OCI-LY1 (cell line): ENCODE measurements at regions not wholly inside any gene's neighbourhood (a gene's known extent, or its start where the extent isn't known, plus 50 kb on each side); places are given as distances from the start of the nearest gene placed in this dataset.

Experiments used
- H2AFZ ChIP-seq: fragments of 200-600 bp; sonication (generic), shearing (Covaris generic); 2 replicates; pipeline ENCODE4 v1.6.0; 2014; ENCODE audit warnings: antibody characterized with exemption, mild to moderate bottlenecking, low read length
- H3F3A ChIP-seq: fragments of 200-600 bp; sonication (generic), shearing (Covaris generic); 2 replicates; pipeline ENCODE4 v1.6.0; 2014; ENCODE audit warnings: mild to moderate bottlenecking, antibody characterized with exemption, low read length, moderate library complexity; ENCODE audit not compliant: insufficient read depth
- H3K27ac ChIP-seq: fragments of 200-600 bp; sonication (generic); 2 replicates; pipeline ENCODE4 v1.5.1; 2014; ENCODE audit warnings: low read length, mixed run types, mild to moderate bottlenecking, low read depth; ENCODE audit not compliant: poor library complexity, severe bottlenecking
- H3K27me3 ChIP-seq: fragments of 200-600 bp; sonication (generic); 2 replicates; pipeline ENCODE4 v1.6.0; 2014; ENCODE audit warnings: antibody characterized with exemption, mild to moderate bottlenecking, low read length, moderate library complexity; ENCODE audit not compliant: insufficient read depth
- H3K36me3 ChIP-seq: fragments of 200-600 bp; sonication (generic); 2 replicates; pipeline ENCODE4 v1.6.1; 2014; ENCODE audit warnings: mild to moderate bottlenecking, antibody characterized with exemption, low read length, moderate library complexity, mixed read lengths; ENCODE audit not compliant: insufficient read depth
- H3K4me1 ChIP-seq: fragments of 200-600 bp; sonication (generic); 2 replicates; pipeline ENCODE4 v1.5.1; 2014; ENCODE audit warnings: mild to moderate bottlenecking, low read length, moderate library complexity; ENCODE audit not compliant: insufficient read depth, severe bottlenecking
- H3K4me2 ChIP-seq: fragments of 200-600 bp; sonication (generic), shearing (Covaris generic); 2 replicates; pipeline ENCODE4 v1.6.1; 2014; ENCODE audit warnings: low read length
- H3K4me3 ChIP-seq: fragments of 200-600 bp; sonication (generic); 2 replicates; pipeline ENCODE4 v1.5.1; 2014; ENCODE audit warnings: low read length, low read depth, mild to moderate bottlenecking, mixed read lengths; ENCODE audit not compliant: poor library complexity, severe bottlenecking
- H3K79me2 ChIP-seq: fragments of 200-600 bp; shearing (Covaris generic); 2 replicates; pipeline ENCODE4 v1.6.1; 2016; ENCODE audit warnings: mixed run types, low read length, mixed read lengths; ENCODE audit not compliant: insufficient read depth
- H3K9ac ChIP-seq: fragments of 200-600 bp; sonication (generic), shearing (Covaris generic); 2 replicates; pipeline ENCODE4 v1.6.1; 2014; ENCODE audit warnings: mild to moderate bottlenecking, low read length, mixed read lengths
- H3K9me2 ChIP-seq: fragments of 200-600 bp; sonication (generic), shearing (Covaris generic); 2 replicates; pipeline ENCODE4 v1.6.1; 2014; ENCODE audit warnings: low read depth, mild to moderate bottlenecking, low read length, mixed read lengths
- H3K9me3 ChIP-seq: fragments of 200-600 bp; shearing (Covaris generic); 2 replicates; pipeline ENCODE4 v1.6.1; 2014; ENCODE audit warnings: low read length, mixed read lengths
- H4K20me1 ChIP-seq: fragments of 200-600 bp; sonication (generic), shearing (Covaris generic); 2 replicates; pipeline ENCODE4 v1.6.0; 2016; ENCODE audit warnings: mild to moderate bottlenecking, low read length; ENCODE audit not compliant: insufficient read depth
- EZH2 ChIP-seq: fragments of 200-600 bp; sonication (generic), shearing (Covaris generic); IDR thresholded peaks from 2 replicates; pipeline ENCODE4 v1.8.0; 2017; ENCODE audit warnings: borderline replicate concordance, mixed run types, mild to moderate bottlenecking, antibody characterized with exemption, low read length, moderate library complexity, mixed read lengths
- TF ChIP-seq, protein P1 (sequence below): fragments of 200-600 bp; sonication (generic), shearing (Covaris generic); IDR thresholded peaks from 2 replicates; pipeline ENCODE4 v1.5.1; 2017; ENCODE audit warnings: mild to moderate bottlenecking, antibody characterized with exemption, low read length, moderate library complexity, mixed read lengths

DNA sequence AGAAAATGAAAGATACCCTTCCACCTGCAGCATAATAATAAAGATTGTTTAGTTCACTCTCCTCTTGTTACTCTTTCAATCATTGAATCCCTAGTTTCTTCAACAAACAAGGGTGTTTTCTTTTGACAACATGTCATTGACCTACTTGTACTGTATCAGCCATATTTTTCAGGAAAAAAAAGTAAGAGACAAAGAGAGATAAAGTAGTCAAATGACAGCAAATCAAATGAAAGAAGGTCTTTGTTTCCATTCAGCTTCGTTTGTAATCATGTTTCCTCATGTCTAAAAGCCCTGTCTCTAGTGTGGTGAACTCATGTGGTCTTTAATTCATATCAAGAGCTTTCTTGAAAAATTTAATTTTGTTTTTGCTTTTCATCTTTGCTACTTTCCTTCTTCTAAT is 557.8 kb upstream of the LRATD1 start:
- H3F3A ChIP-seq, result no peaks in the 10 kb centered on the region
- no peak for TF ChIP-seq EZH2
- TF ChIP-seq, protein P1, sequence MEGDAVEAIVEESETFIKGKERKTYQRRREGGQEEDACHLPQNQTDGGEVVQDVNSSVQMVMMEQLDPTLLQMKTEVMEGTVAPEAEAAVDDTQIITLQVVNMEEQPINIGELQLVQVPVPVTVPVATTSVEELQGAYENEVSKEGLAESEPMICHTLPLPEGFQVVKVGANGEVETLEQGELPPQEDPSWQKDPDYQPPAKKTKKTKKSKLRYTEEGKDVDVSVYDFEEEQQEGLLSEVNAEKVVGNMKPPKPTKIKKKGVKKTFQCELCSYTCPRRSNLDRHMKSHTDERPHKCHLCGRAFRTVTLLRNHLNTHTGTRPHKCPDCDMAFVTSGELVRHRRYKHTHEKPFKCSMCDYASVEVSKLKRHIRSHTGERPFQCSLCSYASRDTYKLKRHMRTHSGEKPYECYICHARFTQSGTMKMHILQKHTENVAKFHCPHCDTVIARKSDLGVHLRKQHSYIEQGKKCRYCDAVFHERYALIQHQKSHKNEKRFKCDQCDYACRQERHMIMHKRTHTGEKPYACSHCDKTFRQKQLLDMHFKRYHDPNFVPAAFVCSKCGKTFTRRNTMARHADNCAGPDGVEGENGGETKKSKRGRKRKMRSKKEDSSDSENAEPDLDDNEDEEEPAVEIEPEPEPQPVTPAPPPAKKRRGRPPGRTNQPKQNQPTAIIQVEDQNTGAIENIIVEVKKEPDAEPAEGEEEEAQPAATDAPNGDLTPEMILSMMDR, result no peak
- H3K79me2 ChIP-seq, result no peaks in the 10 kb centered on the region

DNA sequence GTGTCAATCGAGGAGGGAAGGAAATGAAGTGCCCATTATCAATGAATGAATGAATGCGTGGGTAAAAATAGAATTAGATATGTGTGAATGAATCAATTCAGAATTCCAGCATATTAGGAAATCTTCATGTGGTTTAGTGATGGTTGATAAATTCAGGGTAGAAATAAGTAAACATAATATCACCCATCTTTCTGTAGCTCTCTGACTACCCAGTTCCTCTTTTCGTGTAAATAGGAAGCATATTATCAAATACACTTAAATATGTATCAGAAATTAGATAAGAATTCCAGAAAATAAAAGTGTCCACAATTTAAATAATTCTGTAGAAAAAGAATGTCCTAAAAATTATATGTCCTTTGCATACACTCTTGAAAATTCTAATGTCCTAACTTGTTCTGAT is 552.9 kb upstream of the LRATD1 start:
- Histone ChIP-seq H3K4me2 (no peak overlapping the region), H3K4me3 (no peak overlapping the region), H3K4me1 (no peaks in the 10 kb centered on the region), H3K27me3 (no peaks in the 10 kb centered on the region), H3K9ac (no peak overlapping the region), H3K9me3 (no peaks in the 10 kb centered on the region), H2AFZ (no peak overlapping the region), H3K79me2 (no peaks in the 10 kb centered on the region), H3K9me2 (no peaks in the 10 kb centered on the region), H3K27ac (no peak overlapping the region), H4K20me1 (no peaks in the 10 kb centered on the region), H3F3A (no peaks in the 10 kb centered on the region), H3K36me3 (no peaks in the 10 kb centered on the region)
- TF ChIP-seq, protein P1, result no peak
- no peak for TF ChIP-seq EZH2

More for the DNA sequence above, 557.8 kb upstream of the LRATD1 start:
- no peaks in the 10 kb centered on the region for H4K20me1 ChIP-seq
- H3K36me3 ChIP-seq, result no peaks in the 10 kb centered on the region
- H3K9me3 ChIP-seq, result no peaks in the 10 kb centered on the region
- no peaks in the 10 kb centered on the region for H3K9me2 ChIP-seq
- no peak overlapping the region for H2AFZ ChIP-seq
- H3K27ac ChIP-seq, result no peak overlapping the region
- H3K27me3 ChIP-seq, result no peaks in the 10 kb centered on the region
- no peaks in the 10 kb centered on the region for H3K4me1 ChIP-seq
- no peak overlapping the region for H3K4me3 ChIP-seq
- no peak overlapping the region for H3K9ac ChIP-seq
- H3K4me2 ChIP-seq, result no peak overlapping the region

DNA sequence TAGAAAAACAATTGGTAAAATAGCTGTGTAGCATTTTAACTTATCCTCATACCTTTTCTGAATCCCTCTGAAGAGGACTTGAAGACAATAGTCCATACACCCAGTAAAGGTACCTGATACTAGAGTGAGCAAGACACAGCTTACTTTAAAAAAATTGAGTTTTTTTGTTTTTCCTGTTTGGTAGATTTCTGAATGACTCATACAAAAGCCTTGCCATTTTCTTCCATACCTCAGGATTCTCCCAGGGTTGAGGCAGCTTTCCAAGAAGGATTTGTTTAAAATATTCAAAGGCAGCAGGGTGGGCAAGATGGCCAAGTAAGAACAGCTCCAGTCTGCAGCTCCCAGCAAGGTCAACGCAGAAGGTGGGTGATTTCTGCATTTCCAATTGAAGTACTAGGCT is 551.0 kb upstream of the LRATD1 start:
- Histone ChIP-seq H4K20me1 (no peaks in the 10 kb centered on the region), H3K4me3 (no peak overlapping the region), H3K9me2 (no peaks in the 10 kb centered on the region), H3K79me2 (no peaks in the 10 kb centered on the region), H3K27ac (no peak overlapping the region), H3K36me3 (no peaks in the 10 kb centered on the region), H3F3A (no peaks in the 10 kb centered on the region), H3K9me3 (no peaks in the 10 kb centered on the region), H3K4me1 (no peaks in the 10 kb centered on the region), H3K9ac (no peak overlapping the region), H3K4me2 (no peak overlapping the region), H2AFZ (no peak overlapping the region), H3K27me3 (no peaks in the 10 kb centered on the region)
- TF ChIP-seq, protein P1, result no peak
- no peak for TF ChIP-seq EZH2
